SK-N-SH (cell line): ENCODE measurements at regions not wholly inside any gene's neighbourhood (a gene's known extent, or its start where the extent isn't known, plus 50 kb on each side); places are given as distances from the start of the nearest gene placed in this dataset.

Experiments
- CTCF ChIA-PET: fragments of 300-600, 350-600 bp; formaldehyde crosslinking; extraction: SDS; loops from one replicate; lab custom pipeline; 2021; lab: Yijun Ruan, JAX
- POLR2A ChIA-PET: fragments of 350-600 bp; sonication (Branson Sonifier 250); formaldehyde crosslinking; extraction: SDS; loops from one replicate; lab custom pipeline; 2020; ENCODE audit warnings: antibody characterized with exemption, inconsistent platforms; lab: Yijun Ruan, JAX
- DNase-seq: peaks from one replicate; pipeline ENCODE4 v3.0.0; 2012
- H2AFZ ChIP-seq: fragments of 200-600 bp; sonication (generic); 2 replicates; pipeline ENCODE4 v1.8.1; 2016; ENCODE audit warnings: antibody characterized with exemption, mild to moderate bottlenecking, low read depth
- H3F3A ChIP-seq: fragments of 200-600 bp; sonication (generic); replicated peaks from 2 replicates; pipeline ENCODE3; 2016; ENCODE audit warnings: antibody characterized with exemption, mild to moderate bottlenecking; ENCODE audit not compliant: insufficient read depth
- H3K27ac ChIP-seq, 2 experiments: fragments of 200-500 bp in 1 of 2; fragments of 200-600 bp in 1 of 2; sonication (Bioruptor generic) in 1 of 2; sonication (generic), shearing (Covaris generic) in 1 of 2; 2 replicates each; pipeline versions ENCODE4 v1.5.1 to v1.6.1; 2014 to 2016; ENCODE audit warnings: low read depth in 2 of 2, inconsistent platforms in 1 of 2, low read length in 1 of 2, mild to moderate bottlenecking in 1 of 2, mixed read lengths in 1 of 2
- H3K27me3 ChIP-seq: fragments of 200-600 bp; sonication (generic), shearing (Covaris generic); 2 replicates; pipeline ENCODE4 v1.6.1; 2016; ENCODE audit warnings: mixed run types; ENCODE audit not compliant: insufficient read depth
- H3K36me3 ChIP-seq, 2 experiments: fragments of 200-500 bp in 1 of 2; fragments of 200-600 bp in 1 of 2; sonication (Bioruptor generic) in 1 of 2; sonication (generic) in 1 of 2; replicated peaks in 1 of 2; 2 replicates each; pipeline versions ENCODE3 to v1.5.1; 2014 to 2016; ENCODE audit warnings: low read length in 1 of 2, mild to moderate bottlenecking in 1 of 2; ENCODE audit not compliant: insufficient read depth in 2 of 2, control insufficient read depth in 1 of 2
- H3K4me1 ChIP-seq, 2 experiments: fragments of 200-500 bp in 1 of 2; fragments of 200-600 bp in 1 of 2; sonication (Bioruptor generic) in 1 of 2; sonication (generic), shearing (Covaris generic) in 1 of 2; 2 replicates each; pipeline versions ENCODE4 v1.5.1 to v1.6.1; 2014 to 2016; ENCODE audit warnings: low read depth in 1 of 2, low read length in 1 of 2, mixed run types in 1 of 2; ENCODE audit not compliant: insufficient read depth in 2 of 2, control insufficient read depth in 1 of 2
- H3K4me2 ChIP-seq: fragments of 200-600 bp; sonication (generic), shearing (Covaris generic); 2 replicates; pipeline ENCODE4 v1.6.1; 2017; ENCODE audit warnings: mixed run types
- H3K4me3 ChIP-seq, 2 experiments: fragments of 200-500 bp in 1 of 2; fragments of 200-600 bp in 1 of 2; sonication (Bioruptor generic) in 1 of 2; sonication (generic), shearing (Covaris generic) in 1 of 2; 2 replicates each; pipeline versions ENCODE4 v1.5.1 to v1.8.1; 2014 to 2016; ENCODE audit warnings: low read depth in 2 of 2, inconsistent platforms in 1 of 2, low read length in 1 of 2, mild to moderate bottlenecking in 1 of 2, mixed read lengths in 1 of 2, moderate library complexity in 1 of 2
- H3K79me2 ChIP-seq: fragments of 200-600 bp; sonication (generic); 2 replicates; pipeline ENCODE4 v1.8.1; 2017; ENCODE audit warnings: mild to moderate bottlenecking; ENCODE audit not compliant: insufficient read depth
- H3K9ac ChIP-seq: fragments of 200-600 bp; sonication (generic); 2 replicates; pipeline ENCODE4 v1.6.1; 2017; ENCODE audit warnings: mixed run types
- H3K9me2 ChIP-seq: fragments of 200-600 bp; sonication (generic); 2 replicates; pipeline ENCODE4 v1.6.1; 2017; ENCODE audit warnings: mixed run types
- H3K9me3 ChIP-seq: fragments of 200-600 bp; sonication (generic); 2 replicates; pipeline ENCODE4 v1.6.1; 2017; ENCODE audit warnings: mixed run types, mild to moderate bottlenecking, moderate library complexity
- H4K20me1 ChIP-seq: fragments of 200-600 bp; sonication (generic); 2 replicates; pipeline ENCODE4 v1.6.1; 2017; ENCODE audit warnings: mild to moderate bottlenecking, mixed run types; ENCODE audit not compliant: insufficient read depth
- CHD2 ChIP-seq: fragments of 150-350 bp; IDR thresholded peaks from 2 replicates; pipeline ENCODE4 v1.6.1; 2018; ENCODE audit warnings: low read length; ENCODE audit not compliant: partially characterized antibody
- FOXJ3 ChIP-seq: sonication (generic); formaldehyde crosslinking; IDR thresholded peaks from 2 replicates; pipeline ENCODE4 v1.5.1; 2020; ENCODE audit warnings: mild to moderate bottlenecking, missing genetic modification reagents
- GABPA ChIP-seq: IDR thresholded peaks from 2 replicates; pipeline ENCODE4 v1.4.0; 2012; ENCODE audit warnings: low read depth, mild to moderate bottlenecking
- GATA2 ChIP-seq: sonication (generic); formaldehyde crosslinking; IDR thresholded peaks from 2 replicates; pipeline ENCODE4 v1.5.0; 2020; ENCODE audit warnings: mild to moderate bottlenecking, missing genetic modification reagents
- MAX ChIP-seq: IDR thresholded peaks from 2 replicates; pipeline ENCODE4 v1.4.0; 2012; ENCODE audit warnings: low read depth
- MEF2A ChIP-seq: IDR thresholded peaks from 2 replicates; pipeline ENCODE4 v1.4.0; 2012; ENCODE audit warnings: low read depth, borderline replicate concordance
- MXI1 ChIP-seq: IDR thresholded peaks from 2 replicates; pipeline ENCODE4 v1.6.1; 2012; ENCODE audit warnings: mild to moderate bottlenecking, low read depth, low read length, improper control_type of control experiment
- NFIC ChIP-seq: IDR thresholded peaks from 2 replicates; pipeline ENCODE4 v1.4.0; 2012; ENCODE audit warnings: borderline replicate concordance
- RFX5 ChIP-seq: IDR thresholded peaks from 2 replicates; pipeline ENCODE4 v1.6.1; 2012; ENCODE audit warnings: mild to moderate bottlenecking, improper control_type of control experiment, low read length
- SIN3A ChIP-seq: IDR thresholded peaks from 2 replicates; pipeline ENCODE4 v1.6.1; 2012; ENCODE audit warnings: low read depth, mild to moderate bottlenecking, low read length, moderate library complexity, borderline replicate concordance
- TAF1 ChIP-seq: IDR thresholded peaks from 2 replicates; pipeline ENCODE4 v1.6.1; 2012; ENCODE audit warnings: low read depth, mild to moderate bottlenecking, low read length, moderate library complexity, borderline replicate concordance
- TEAD4 ChIP-seq: IDR thresholded peaks from 2 replicates; pipeline ENCODE4 v1.4.0; 2012; ENCODE audit warnings: mild to moderate bottlenecking, borderline replicate concordance; ENCODE audit not compliant: insufficient read depth
- USF1 ChIP-seq: IDR thresholded peaks from 2 replicates; pipeline ENCODE4 v1.4.0; 2012; ENCODE audit warnings: low read depth, borderline replicate concordance
- USF2 ChIP-seq: fragments of 150-350 bp; IDR thresholded peaks from 2 replicates; pipeline ENCODE4 v1.6.1; 2017; ENCODE audit warnings: antibody characterized with exemption, low read length, low read depth, borderline replicate concordance
- YY1 ChIP-seq: IDR thresholded peaks from 2 replicates; pipeline ENCODE4 v1.4.0; 2012; ENCODE audit warnings: low read depth, mild to moderate bottlenecking
- ZBTB33 ChIP-seq: IDR thresholded peaks from 2 replicates; pipeline ENCODE4 v1.4.0; 2012; ENCODE audit warnings: low read depth, borderline replicate concordance
- WGBS: methylation state at CpG from one replicate; pipeline ENCODE4 v1.1.6; 2017; ENCODE audit warnings: low lambda C conversion rate; 5-methylcytosine and 5-hydroxymethylcytosine counted together

GRCh38 chr12:17215759-17216570 lies 610.0 kb upstream of the LMO3 start:
- Histone ChIP-seq H3K36me3 (no peaks in the 10 kb centered on the region), H3K4me1 (no peaks in the 10 kb centered on the region), H2AFZ (no peak overlapping the region), H3K4me3 (no peak overlapping the region), H3K9me3 (no peaks in the 10 kb centered on the region; the same call in none of the 2 replicates), H3K9me2 (no peaks in the 10 kb centered on the region), H3K27ac (no peak overlapping the region), H4K20me1 (no peaks in the 10 kb centered on the region), H3K79me2 (no peaks in the 10 kb centered on the region), H3K27me3 (no peaks in the 10 kb centered on the region), H3K4me2 (no peak overlapping the region), H3F3A (no peaks in the 10 kb centered on the region), H3K9ac (no peak overlapping the region)
- CTCF ChIA-PET = no interaction called here
- 8% methylated on average over 4 of the region's 4 CpGs for whole genome bisulfite sequencing
- TF ChIP-seq MAX = no peak
- no peak for TF ChIP-seq TEAD4
- no peak for TF ChIP-seq GATA2
- no peak for TF ChIP-seq SIN3A
- TF ChIP-seq USF1 = no peak
- no peak for TF ChIP-seq CHD2
- TF ChIP-seq MEF2A = no peak
- TF ChIP-seq NFIC = no peak
- no peak for TF ChIP-seq MXI1
- no peak for TF ChIP-seq RFX5
- DNase-seq = no peak
- POLR2A ChIA-PET = no interaction called here

- Histone ChIP-seq H3K79me2 (no peaks in the 10 kb centered on the region), H4K20me1 (no peaks in the 10 kb centered on the region), H3F3A (no peaks in the 10 kb centered on the region), H3K36me3 (no peaks in the 10 kb centered on the region), H3K4me1 (no peaks in the 10 kb centered on the region), H3K9ac (no peak overlapping the region), H3K27ac (no peak overlapping the region), H3K4me2 (no peak overlapping the region), H3K4me3 (no peak overlapping the region), H2AFZ (no peak overlapping the region), H3K27me3 (no peaks in the 10 kb centered on the region), H3K9me2 (no peaks in the 10 kb centered on the region), H3K9me3 (no peaks in the 10 kb centered on the region; the same call in none of the 2 replicates)
- no peak for TF ChIP-seq GABPA
- no peak for TF ChIP-seq TAF1
- no peak for TF ChIP-seq FOXJ3 (CRISPR knock-in tag)
- no peak for TF ChIP-seq YY1
- TF ChIP-seq ZBTB33 = no peak
- no peak for TF ChIP-seq USF2
- no peak for TF ChIP-seq MEF2A
- 7% methylated on average over 2 of the region's 2 CpGs for WGBS
- POLR2A ChIA-PET = no interaction called here
- no peak for DNase-seq
- CTCF ChIA-PET = no interaction called here
Measured at GRCh38 chr12:17214929-17215328, 609.0 kb upstream of the LMO3 start.
